Stimulated activated CD4-positive, alpha-beta T cell treated with anti-CD3 and anti-CD28 coated beads, Interleukin-4, amount 100 ng/mL, for 24 hours (primary cell): ENCODE measurements at regions not wholly inside any gene's neighbourhood (a gene's known extent, or its start where the extent isn't known, plus 50 kb on each side); places are given as distances from the start of the nearest gene placed in this dataset.
"Not testable (repeated sequence)": the region's sequence is repeated elsewhere in the genome, so short reads cannot be mapped to it uniquely, and the experiment has no call there.

Source experiments
- DNase-seq: peaks from one replicate; pipeline ENCODE4 v3.0.0-alpha.2; 2020

GRCh38 chr22:15849772-15850171, 159.9 kb downstream of the POTEH start:
- DNase-seq = not testable (repeated sequence)

DNA sequence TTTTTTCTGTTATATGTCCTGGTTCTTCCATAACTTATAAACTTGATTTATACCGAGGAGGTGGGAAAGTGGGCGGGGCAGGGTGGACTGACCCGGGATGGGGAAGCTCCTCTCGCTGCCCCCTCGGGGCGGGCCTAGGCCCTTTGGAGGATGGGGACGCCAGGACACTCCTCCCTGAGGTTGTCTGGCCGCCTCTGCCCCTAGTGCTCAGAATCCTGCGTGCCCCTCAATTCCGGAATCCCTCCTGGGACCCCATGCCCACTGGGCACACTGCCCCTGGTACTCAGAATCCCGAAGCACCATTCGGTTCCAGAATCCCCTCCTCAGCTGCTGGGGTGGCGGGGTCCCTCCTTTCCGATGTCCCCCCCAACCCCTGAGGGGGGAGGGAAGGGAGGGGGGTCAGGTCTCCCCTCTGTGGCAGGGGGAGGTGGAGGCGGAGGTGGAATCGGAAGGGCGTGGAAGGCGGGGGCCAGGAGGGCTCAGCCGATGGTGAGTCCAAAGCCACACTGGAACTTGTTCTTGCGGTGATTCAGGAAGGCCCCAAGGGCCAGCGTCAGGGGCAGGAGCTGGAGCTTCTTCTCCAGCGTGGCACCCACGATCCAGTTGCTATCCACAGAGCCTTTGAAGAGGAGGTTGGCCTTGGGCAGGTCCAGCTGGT, 164.0 kb downstream of the POTEH start:
- not testable (repeated sequence) for DNase-seq

GRCh38 chr22:15854421-15854820, 164.6 kb downstream of the POTEH start:
- peak; percentile 2 for DNase-seq

DNA sequence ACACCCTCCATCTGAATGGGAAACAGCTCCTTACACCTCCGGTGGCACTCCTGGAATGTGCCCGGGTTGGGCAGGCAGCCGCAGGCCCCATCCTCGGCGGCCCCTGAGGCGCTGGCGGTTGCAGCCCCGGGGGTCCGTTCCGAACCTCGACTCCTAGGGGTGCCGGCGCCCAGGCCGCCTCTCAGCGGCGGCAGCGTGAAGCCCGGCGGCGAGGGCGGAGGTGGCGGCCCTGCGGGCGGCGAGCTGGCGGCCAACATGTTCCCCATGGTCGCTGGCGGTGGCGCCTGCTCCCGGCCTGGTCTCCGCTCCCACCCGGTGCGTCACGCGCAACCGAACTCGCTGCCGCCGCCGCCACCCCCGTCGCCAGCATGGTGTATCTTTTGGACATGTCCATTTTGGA, 165.2 kb downstream of the POTEH start:
- not testable (repeated sequence) for DNase-seq

GRCh38 chr22:15880926-15881325, 191.1 kb downstream of the POTEH start:
- not testable (repeated sequence) for DNase-seq

- DNase-seq = not testable (repeated sequence)
Observed at GRCh38 chr22:15904326-15904725, 214.5 kb downstream of the POTEH start.

- not testable (repeated sequence) for DNase-seq
Observed at GRCh38 chr22:15911704-15912103, 221.9 kb downstream of the POTEH start.

- not testable (repeated sequence) for DNase-seq
Observed at GRCh38 chr22:15919120-15919519, 229.3 kb downstream of the POTEH start.

- not testable (repeated sequence) for DNase-seq
Observed at GRCh38 chr22:15920941-15921340, 231.1 kb downstream of the POTEH start.

DNA sequence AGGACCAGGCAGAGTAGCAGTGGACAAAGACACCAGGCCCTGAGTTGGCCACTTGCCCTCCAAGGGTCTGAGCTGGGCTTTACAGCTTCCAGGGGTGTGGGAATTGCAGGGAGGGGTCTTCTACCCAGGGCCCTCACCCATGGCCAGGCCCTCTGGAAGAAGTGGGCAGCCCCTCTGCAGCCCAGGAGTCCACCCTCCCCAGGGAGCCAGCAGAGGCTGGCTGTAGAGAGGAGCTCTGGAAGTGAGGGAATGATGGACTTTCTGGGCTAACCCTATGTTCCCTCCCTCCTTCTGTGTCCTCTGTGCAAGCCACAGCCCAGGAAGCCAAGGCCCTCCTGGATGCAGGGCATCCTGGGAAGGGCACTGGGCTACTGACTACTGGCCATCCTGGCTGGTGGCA, 232.3 kb downstream of the POTEH start:
- not testable (repeated sequence) for DNase-seq

GRCh38 chr22:15922666-15923065, 232.8 kb downstream of the POTEH start:
- DNase-seq = not testable (repeated sequence)

- DNase-seq = not testable (repeated sequence)
Observed at GRCh38 chr22:15924820-15925219, 235.0 kb downstream of the POTEH start.

DNA sequence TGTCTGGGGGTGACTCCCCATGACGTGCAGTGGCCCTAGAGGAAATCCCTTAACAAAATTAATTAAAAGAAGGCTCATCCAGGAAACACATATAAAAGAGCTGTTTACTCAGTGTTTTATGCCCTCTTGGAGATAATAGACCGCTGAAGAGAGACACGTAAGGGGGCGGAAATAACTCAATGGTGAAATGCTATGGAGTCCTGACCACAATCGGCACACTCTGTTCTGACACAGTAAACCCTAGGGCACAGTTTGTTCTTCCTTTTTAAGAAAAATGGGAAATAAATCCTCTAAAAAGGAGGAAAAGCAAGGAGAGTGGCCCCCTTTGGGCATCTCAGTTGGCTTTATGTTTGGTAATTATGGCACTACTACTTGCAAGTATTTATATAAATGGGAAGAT, 237.3 kb downstream of the POTEH start:
- DNase-seq = not testable (repeated sequence)
